ENCODE measurements at regions not wholly inside any gene's neighbourhood (a gene's known extent, or its start where the extent isn't known, plus 50 kb on each side); places are given as distances from the start of the nearest gene placed in this dataset.

GRCh38 chr2:198640463-198640862, 817.3 kb downstream of the SATB2 start:
- Histone ChIP-seq H3K36me3 (ENCODE audit: control insufficient read depth in 1 of 2, insufficient read depth in 2 of 2, low read length in 1 of 2) (no peaks in the 10 kb centered on the region), H3K27ac (ENCODE audit: low read depth in 1 of 2, low read length in 2 of 2) (no peak overlapping the region), H3K9me3 (ENCODE audit: control insufficient read depth, low read length) (no peaks in the 10 kb centered on the region), H3K4me3 (ENCODE audit: low read length in 2 of 2) (no peak overlapping the region), H3K4me1 (ENCODE audit: control insufficient read depth in 1 of 2, insufficient read depth in 2 of 2, low read length in 2 of 2) (peaks cover 0 to 2% of the 10 kb centered on the region in 2 donors), H3K27me3 (ENCODE audit: control insufficient read depth in 1 of 2, insufficient read depth in 2 of 2, low read length in 1 of 2) (no peaks in the 10 kb centered on the region)
- 74 to 75% methylated on average over 2 of the region's 2 CpGs for WGBS, 2 donors
- DNase-seq, result no peak
- intact Hi-C loops (cut with DNase I), result no loop called here
- ATAC-seq (ENCODE audit: low FRiP score), result no peak

GRCh38 chr2:198639580-198639979, 818.2 kb downstream of the SATB2 start:
- no peaks in the 10 kb centered on the region for H3K27me3 ChIP-seq (ENCODE audit: control insufficient read depth in 1 of 2, insufficient read depth in 2 of 2, low read length in 1 of 2)
- no peaks in the 10 kb centered on the region for H3K36me3 ChIP-seq (ENCODE audit: control insufficient read depth in 1 of 2, insufficient read depth in 2 of 2, low read length in 1 of 2)
- ATAC-seq (ENCODE audit: low FRiP score), result no peak
- intact Hi-C loops (cut with DNase I), result no loop called here
- H3K27ac ChIP-seq (ENCODE audit: low read depth in 1 of 2, low read length in 2 of 2), result no peak overlapping the region
- H3K4me3 ChIP-seq (ENCODE audit: low read length in 2 of 2), result no peak overlapping the region
- 76 to 92% methylated on average over 1 of the region's 1 CpG for WGBS, 2 donors
- no peaks in the 10 kb centered on the region for H3K9me3 ChIP-seq (ENCODE audit: control insufficient read depth, low read length)
- no peak for DNase-seq
- H3K4me1 ChIP-seq (ENCODE audit: control insufficient read depth in 1 of 2, insufficient read depth in 2 of 2, low read length in 2 of 2), result peaks cover 0 to 2% of the 10 kb centered on the region in 2 donors

GRCh38 chr2:198638577-198638976, 819.2 kb downstream of the SATB2 start:
- H3K27me3 ChIP-seq (ENCODE audit: control insufficient read depth in 1 of 2, insufficient read depth in 2 of 2, low read length in 1 of 2), result no peaks in the 10 kb centered on the region

GRCh38 chr2:198630384-198630783, 826.0 kb downstream of the PLCL1 start:
- Histone ChIP-seq H3K27ac (ENCODE audit: low read depth in 1 of 2, low read length in 2 of 2) (no peak overlapping the region), H3K9me3 (ENCODE audit: control insufficient read depth, low read length) (peaks cover 1% of the 10 kb centered on the region), H3K36me3 (ENCODE audit: control insufficient read depth in 1 of 2, insufficient read depth in 2 of 2, low read length in 1 of 2) (no peaks in the 10 kb centered on the region), H3K4me1 (ENCODE audit: control insufficient read depth in 1 of 2, insufficient read depth in 2 of 2, low read length in 2 of 2) (no peaks in the 10 kb centered on the region), H3K4me3 (ENCODE audit: low read length in 2 of 2) (no peak overlapping the region), H3K27me3 (ENCODE audit: control insufficient read depth in 1 of 2, insufficient read depth in 2 of 2, low read length in 1 of 2) (no peaks in the 10 kb centered on the region)
- WGBS, 2 donors, result 88 to 90% methylated on average over 3 of the region's 3 CpGs
- DNase-seq (no peak), ATAC-seq (ENCODE audit: low FRiP score) (no peak)
- intact Hi-C loops (cut with DNase I), result no loop called here

More at GRCh38 chr2:198638577-198638976, 819.2 kb downstream of the SATB2 start:
- no peak for ATAC-seq (ENCODE audit: low FRiP score)
- Histone ChIP-seq H3K27ac (ENCODE audit: low read depth in 1 of 2, low read length in 2 of 2) (no peak overlapping the region), H3K4me1 (ENCODE audit: control insufficient read depth in 1 of 2, insufficient read depth in 2 of 2, low read length in 2 of 2) (peaks cover 0 to 2% of the 10 kb centered on the region in 2 donors), H3K36me3 (ENCODE audit: control insufficient read depth in 1 of 2, insufficient read depth in 2 of 2, low read length in 1 of 2) (no peaks in the 10 kb centered on the region), H3K4me3 (ENCODE audit: low read length in 2 of 2) (no peak overlapping the region), H3K9me3 (ENCODE audit: control insufficient read depth, low read length) (no peaks in the 10 kb centered on the region)
- intact Hi-C loops (cut with DNase I), result no loop called here
- WGBS, 2 donors, result 57 to 62% methylated on average over 3 of the region's 3 CpGs
- DNase-seq, result no peak

- Histone ChIP-seq H3K9me3 (ENCODE audit: control insufficient read depth, low read length) (peaks cover 1% of the 10 kb centered on the region), H3K36me3 (ENCODE audit: control insufficient read depth in 1 of 2, insufficient read depth in 2 of 2, low read length in 1 of 2) (no peaks in the 10 kb centered on the region), H3K4me1 (ENCODE audit: control insufficient read depth in 1 of 2, insufficient read depth in 2 of 2, low read length in 2 of 2) (no peaks in the 10 kb centered on the region), H3K27ac (ENCODE audit: low read depth in 1 of 2, low read length in 2 of 2) (no peak overlapping the region), H3K27me3 (ENCODE audit: control insufficient read depth in 1 of 2, insufficient read depth in 2 of 2, low read length in 1 of 2) (no peaks in the 10 kb centered on the region), H3K4me3 (ENCODE audit: low read length in 2 of 2) (no peak overlapping the region)
- no peak for ATAC-seq (ENCODE audit: low FRiP score)
- intact Hi-C loops (cut with DNase I), result no loop called here
- no peak for DNase-seq
- WGBS, 2 donors, result 21 to 32% methylated on average over 2 of the region's 2 CpGs
Measured at GRCh38 chr2:198628596-198628995, 824.2 kb downstream of the PLCL1 start.

GRCh38 chr2:198622986-198623730, 818.8 kb downstream of the PLCL1 start:
- no peaks in the 10 kb centered on the region for H3K27me3 ChIP-seq (ENCODE audit: control insufficient read depth in 1 of 2, insufficient read depth in 2 of 2, low read length in 1 of 2)
- no peaks in the 10 kb centered on the region for H3K36me3 ChIP-seq (ENCODE audit: control insufficient read depth in 1 of 2, insufficient read depth in 2 of 2, low read length in 1 of 2)
- ATAC-seq (ENCODE audit: low FRiP score), result no peak
- 82 to 86% methylated on average over 3 of the region's 3 CpGs for WGBS, 2 donors
- no peak for DNase-seq
- no peak overlapping the region for H3K4me3 ChIP-seq (ENCODE audit: low read length in 2 of 2)
- H3K27ac ChIP-seq (ENCODE audit: low read depth in 1 of 2, low read length in 2 of 2), result no peak overlapping the region
- intact Hi-C loops (cut with DNase I), result no loop called here
- no peaks in the 10 kb centered on the region for H3K4me1 ChIP-seq (ENCODE audit: control insufficient read depth in 1 of 2, insufficient read depth in 2 of 2, low read length in 2 of 2)
- H3K9me3 ChIP-seq (ENCODE audit: control insufficient read depth, low read length), result no peaks in the 10 kb centered on the region

GRCh38 chr2:198615972-198616371, 811.6 kb downstream of the PLCL1 start:
- no peak overlapping the region for H3K27ac ChIP-seq (ENCODE audit: low read depth in 1 of 2, low read length in 2 of 2)
- ATAC-seq (ENCODE audit: low FRiP score), result no peak
- H3K27me3 ChIP-seq (ENCODE audit: control insufficient read depth in 1 of 2, insufficient read depth in 2 of 2, low read length in 1 of 2), result no peaks in the 10 kb centered on the region
- WGBS, 2 donors, result 24% methylated on average over 4 of the region's 4 CpGs
- no peaks in the 10 kb centered on the region for H3K36me3 ChIP-seq (ENCODE audit: control insufficient read depth in 1 of 2, insufficient read depth in 2 of 2, low read length in 1 of 2)
- no peak for DNase-seq
- H3K4me3 ChIP-seq (ENCODE audit: low read length in 2 of 2), result no peak overlapping the region
- intact Hi-C loops (cut with DNase I), result no loop called here
- no peaks in the 10 kb centered on the region for H3K9me3 ChIP-seq (ENCODE audit: control insufficient read depth, low read length)
- no peaks in the 10 kb centered on the region for H3K4me1 ChIP-seq (ENCODE audit: control insufficient read depth in 1 of 2, insufficient read depth in 2 of 2, low read length in 2 of 2)

- ATAC-seq (ENCODE audit: low FRiP score), result no peak
- intact Hi-C loops (cut with DNase I), result no loop called here
- no peaks in the 10 kb centered on the region for H3K9me3 ChIP-seq (ENCODE audit: control insufficient read depth, low read length)
- 67 to 68% methylated on average over 3 of the region's 3 CpGs for WGBS, 2 donors
- no peak overlapping the region for H3K27ac ChIP-seq (ENCODE audit: low read depth in 1 of 2, low read length in 2 of 2)
- H3K36me3 ChIP-seq (ENCODE audit: control insufficient read depth in 1 of 2, insufficient read depth in 2 of 2, low read length in 1 of 2), result no peaks in the 10 kb centered on the region
- no peak for DNase-seq
- no peak overlapping the region for H3K4me3 ChIP-seq (ENCODE audit: low read length in 2 of 2)
- no peaks in the 10 kb centered on the region for H3K4me1 ChIP-seq (ENCODE audit: control insufficient read depth in 1 of 2, insufficient read depth in 2 of 2, low read length in 2 of 2)
- no peaks in the 10 kb centered on the region for H3K27me3 ChIP-seq (ENCODE audit: control insufficient read depth in 1 of 2, insufficient read depth in 2 of 2, low read length in 1 of 2)
Measured at GRCh38 chr2:198611201-198611600, 806.8 kb downstream of the PLCL1 start.

GRCh38 chr2:198604599-198604998, 800.2 kb downstream of the PLCL1 start:
- Histone ChIP-seq H3K4me1 (ENCODE audit: control insufficient read depth in 1 of 2, insufficient read depth in 2 of 2, low read length in 2 of 2) (no peaks in the 10 kb centered on the region), H3K27me3 (ENCODE audit: control insufficient read depth in 1 of 2, insufficient read depth in 2 of 2, low read length in 1 of 2) (no peaks in the 10 kb centered on the region), H3K36me3 (ENCODE audit: control insufficient read depth in 1 of 2, insufficient read depth in 2 of 2, low read length in 1 of 2) (no peaks in the 10 kb centered on the region), H3K27ac (ENCODE audit: low read depth in 1 of 2, low read length in 2 of 2) (no peak overlapping the region), H3K9me3 (ENCODE audit: control insufficient read depth, low read length) (no peaks in the 10 kb centered on the region), H3K4me3 (ENCODE audit: low read length in 2 of 2) (no peak overlapping the region)
- DNase-seq (no peak), ATAC-seq (ENCODE audit: low FRiP score) (no peak)
- intact Hi-C loops (cut with DNase I), result no loop called here
- 77 to 84% methylated on average over 1 of the region's 1 CpG for WGBS, 2 donors
